Erythroblast (primary cell): ENCODE measurements at regions not wholly inside any gene's neighbourhood (a gene's known extent, or its start where the extent isn't known, plus 50 kb on each side); places are given as distances from the start of the nearest gene placed in this dataset.

Source experiments
- GATA1 ChIP-seq: IDR thresholded peaks from 2 replicates; pipeline ENCODE4 v1.6.1; 2011; ENCODE audit warnings: low read depth, mild to moderate bottlenecking, control low read depth, low read length, moderate library complexity
- POLR2A ChIP-seq: IDR thresholded peaks from 2 replicates; pipeline ENCODE4 v1.6.1; 2011; ENCODE audit warnings: mild to moderate bottlenecking, low read length

GRCh38 chr20:55513954-55514353 is 491.4 kb downstream of the CBLN4 start:
- TF ChIP-seq POLR2A (no peak), GATA1 (no peak)
